ENCODE measurements at regions not wholly inside any gene's neighbourhood (a gene's known extent, or its start where the extent isn't known, plus 50 kb on each side); places are given as distances from the start of the nearest gene placed in this dataset.

- POLR2A ChIA-PET: no interaction called here
- no peak for ATAC-seq
- peak overlapping the region; percentile 84 for H3K27ac Mint-ChIP-seq
Measured at GRCh38 chr7:130942211-130942964, 208.4 kb upstream of the KLF14 start.

GRCh38 chr7:130943336-130943901, 209.4 kb upstream of the KLF14 start:
- DNase-seq (ENCODE audit: low spot score) (no peak), ATAC-seq (no peak)
- TF ChIP-seq ZBTB43 (CRISPR knock-in tag; IDR thresholded peaks at IDR 0.05) (no peak), USF1 (CRISPR knock-in tag; IDR thresholded peaks at IDR 0.05) (no peak), ETV6 (CRISPR knock-in tag; IDR thresholded peaks at IDR 0.05) (no peak), PRRX2 (CRISPR knock-in tag; IDR thresholded peaks at IDR 0.05) (no peak), MLX (CRISPR knock-in tag; IDR thresholded peaks at IDR 0.05) (no peak), OVOL2 (CRISPR knock-in tag; IDR thresholded peaks at IDR 0.05; ENCODE audit: borderline replicate concordance) (no peak), GABPB1 (CRISPR knock-in tag; IDR thresholded peaks at IDR 0.05) (no peak), TCF7 (CRISPR knock-in tag; IDR thresholded peaks at IDR 0.05; ENCODE audit: low read depth) (no peak), SP1 (CRISPR knock-in tag; conservative IDR thresholded peaks at IDR 0.05) (no peak), CTCF (IDR thresholded peaks at IDR 0.05) (no peak), E2F1 (CRISPR knock-in tag; IDR thresholded peaks at IDR 0.05) (no peak), ZMAT4 (CRISPR knock-in tag; IDR thresholded peaks at IDR 0.05) (no peak), ZNF263 (CRISPR knock-in tag; IDR thresholded peaks at IDR 0.05; ENCODE audit: low read depth) (no peak), GTF2I (CRISPR knock-in tag; conservative IDR thresholded peaks at IDR 0.05) (no peak), USF2 (CRISPR knock-in tag; IDR thresholded peaks at IDR 0.05) (no peak), ZNF423 (CRISPR knock-in tag; IDR thresholded peaks at IDR 0.05) (no peak), NFATC4 (CRISPR knock-in tag; IDR thresholded peaks at IDR 0.05) (no peak), TEAD4 (CRISPR knock-in tag; IDR thresholded peaks at IDR 0.05) (no peak)
- Mint-ChIP-seq H3K27me3 (ENCODE audit: low read depth) (no peaks in the 10 kb centered on the region), H3K4me1 (peaks cover 45% of the 10 kb centered on the region), H3K9me3 (no peaks in the 10 kb centered on the region), H3K36me3 (no peaks in the 10 kb centered on the region), H3K4me3 (no peak overlapping the region), H3K27ac (peak overlapping the region; percentile 38; the same call in 1 of the 2 replicates)
- ChIA-PET POLR2A (no interaction called here), CTCF (interaction anchor here (2.0 kb wide), 1 partner anchor 47 kb away, joined by 9 read pairs; no protein-coding TSS in a partner anchor)

More at GRCh38 chr7:130942211-130942964, 208.4 kb upstream of the KLF14 start:
- CTCF ChIA-PET: interaction anchor here (2.8 kb wide), 1 partner anchor 45 kb away, joined by 22 read pairs; no protein-coding TSS in a partner anchor
- Mint-ChIP-seq H3K4me3 (no peak overlapping the region), H3K36me3 (no peaks in the 10 kb centered on the region), H3K4me1 (peaks cover 45% of the 10 kb centered on the region), H3K27me3 (ENCODE audit: low read depth) (no peaks in the 10 kb centered on the region), H3K9me3 (no peaks in the 10 kb centered on the region)
- TF ChIP-seq GABPB1 (CRISPR knock-in tag; IDR thresholded peaks at IDR 0.05): no peak
- TF ChIP-seq CREM (CRISPR knock-in tag; IDR thresholded peaks at IDR 0.05): no peak
- TF ChIP-seq NR2C2 (CRISPR knock-in tag; IDR thresholded peaks at IDR 0.05): no peak
- no peak for TF ChIP-seq RELA (CRISPR knock-in tag; IDR thresholded peaks at IDR 0.05; ENCODE audit: borderline replicate concordance)
- no peak for DNase-seq (ENCODE audit: low spot score)

Measured in WTC11 (cell line).